NB4 (cell line): ENCODE measurements at regions not wholly inside any gene's neighbourhood (a gene's known extent, or its start where the extent isn't known, plus 50 kb on each side); places are given as distances from the start of the nearest gene placed in this dataset.
"Not testable (repeated sequence)": the region's sequence is repeated elsewhere in the genome, so short reads cannot be mapped to it uniquely, and the experiment has no call there.

Experiments
- DNase-seq: peaks from one replicate; pipeline ENCODE4 v3.0.0; 2010; ENCODE audit warnings: low read depth
- H3K4me3 ChIP-seq: one replicate; pipeline ENCODE4 v1.5.1; 2011; ENCODE audit warnings: mild to moderate bottlenecking, low read depth, low read length, moderate library complexity
- TF ChIP-seq, protein P1 (sequence below): IDR thresholded peaks from one replicate; pipeline ENCODE4 v1.5.1; 2012; ENCODE audit warnings: low read depth, low read length

DNA sequence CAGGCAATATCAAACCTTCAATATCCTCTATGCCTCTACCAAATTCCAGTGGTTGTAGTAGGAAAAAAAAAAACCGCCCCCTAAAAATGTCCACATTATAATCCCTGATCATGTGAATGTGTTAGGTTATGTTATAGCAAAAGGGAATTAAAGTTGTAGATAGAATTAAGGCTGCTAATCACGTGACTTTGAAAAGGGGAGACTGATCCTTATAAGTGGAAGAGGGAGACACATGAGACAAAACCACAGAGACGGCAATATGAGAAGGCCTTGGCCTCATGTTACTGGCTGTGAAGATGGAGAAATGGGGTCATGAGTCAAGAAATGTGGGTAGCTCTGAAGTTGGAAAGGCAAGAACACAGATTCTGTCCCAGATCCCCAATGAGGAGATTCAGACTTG is 1711.3 kb downstream of the KHDRBS2 start:
- not testable (repeated sequence) for H3K4me3 ChIP-seq, DNase-seq

- TF ChIP-seq, protein P1, sequence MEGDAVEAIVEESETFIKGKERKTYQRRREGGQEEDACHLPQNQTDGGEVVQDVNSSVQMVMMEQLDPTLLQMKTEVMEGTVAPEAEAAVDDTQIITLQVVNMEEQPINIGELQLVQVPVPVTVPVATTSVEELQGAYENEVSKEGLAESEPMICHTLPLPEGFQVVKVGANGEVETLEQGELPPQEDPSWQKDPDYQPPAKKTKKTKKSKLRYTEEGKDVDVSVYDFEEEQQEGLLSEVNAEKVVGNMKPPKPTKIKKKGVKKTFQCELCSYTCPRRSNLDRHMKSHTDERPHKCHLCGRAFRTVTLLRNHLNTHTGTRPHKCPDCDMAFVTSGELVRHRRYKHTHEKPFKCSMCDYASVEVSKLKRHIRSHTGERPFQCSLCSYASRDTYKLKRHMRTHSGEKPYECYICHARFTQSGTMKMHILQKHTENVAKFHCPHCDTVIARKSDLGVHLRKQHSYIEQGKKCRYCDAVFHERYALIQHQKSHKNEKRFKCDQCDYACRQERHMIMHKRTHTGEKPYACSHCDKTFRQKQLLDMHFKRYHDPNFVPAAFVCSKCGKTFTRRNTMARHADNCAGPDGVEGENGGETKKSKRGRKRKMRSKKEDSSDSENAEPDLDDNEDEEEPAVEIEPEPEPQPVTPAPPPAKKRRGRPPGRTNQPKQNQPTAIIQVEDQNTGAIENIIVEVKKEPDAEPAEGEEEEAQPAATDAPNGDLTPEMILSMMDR, result peak; percentile 3
- not testable (repeated sequence) for H3K4me3 ChIP-seq
- peak; percentile 15 for DNase-seq
Measured at GRCh38 chr6:60572607-60573006, 1713.4 kb downstream of the KHDRBS2 start.

DNA sequence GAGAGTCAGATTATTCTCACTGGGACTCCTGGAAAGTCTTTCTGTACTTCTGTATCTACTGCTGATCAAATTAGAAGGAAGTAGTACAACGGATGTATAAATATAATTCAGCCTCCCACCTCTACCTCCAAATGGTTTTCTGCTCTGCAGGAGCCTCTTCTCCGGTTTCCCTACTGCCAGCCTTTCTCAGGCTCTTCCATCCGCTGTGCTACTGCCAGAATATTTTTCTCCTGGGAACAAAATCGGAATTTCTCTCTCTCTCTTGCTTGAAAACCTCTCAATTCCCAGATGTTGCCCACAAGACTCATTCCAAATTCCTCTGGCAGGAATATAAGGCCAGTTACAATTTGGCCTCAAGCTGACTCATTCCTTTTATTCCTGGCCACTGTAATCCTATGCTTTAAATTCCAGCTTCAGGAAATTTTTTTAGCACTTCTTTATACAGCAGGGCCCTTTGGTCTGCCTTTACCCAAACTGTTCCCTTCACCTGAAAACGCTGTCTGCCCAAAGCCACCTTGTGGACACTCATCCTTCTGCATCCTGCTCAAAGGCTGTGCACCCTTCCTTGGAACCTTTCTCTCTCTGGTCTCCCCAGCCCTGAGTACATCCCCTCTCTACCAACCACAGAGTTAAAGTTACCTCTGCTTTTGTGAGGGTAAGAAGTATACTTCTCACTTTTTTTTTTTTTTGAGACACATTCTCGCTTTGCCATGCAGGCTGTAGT is 1714.6 kb downstream of the KHDRBS2 start:
- not testable (repeated sequence) for DNase-seq, H3K4me3 ChIP-seq

GRCh38 chr6:60570599-60570998 is 1715.4 kb downstream of the KHDRBS2 start:
- DNase-seq, H3K4me3 ChIP-seq: not testable (repeated sequence)

GRCh38 chr6:60567447-60568187 is 1718.4 kb downstream of the KHDRBS2 start:
- not testable (repeated sequence) for H3K4me3 ChIP-seq, DNase-seq

DNA sequence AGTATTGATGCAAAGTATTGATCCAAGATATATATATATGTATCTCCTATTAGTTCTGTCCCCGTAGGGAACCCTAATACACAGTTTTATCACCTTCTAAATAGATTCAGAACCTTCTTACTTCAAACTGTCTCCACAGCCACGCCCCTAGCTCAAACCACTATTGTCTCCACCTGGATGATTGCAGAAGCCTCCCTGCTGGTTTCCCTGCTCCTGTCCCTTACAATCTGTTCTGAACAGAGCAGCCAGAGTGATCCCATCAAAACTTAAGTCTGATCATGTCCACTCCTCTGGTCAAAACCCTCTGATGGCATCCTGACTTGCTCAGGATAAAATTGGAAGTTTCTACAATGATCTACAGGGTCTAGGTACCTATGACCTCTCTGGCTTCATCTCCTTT is 1719.6 kb downstream of the KHDRBS2 start:
- not testable (repeated sequence) for H3K4me3 ChIP-seq, DNase-seq

GRCh38 chr6:60559702-60560101 is 1726.3 kb downstream of the KHDRBS2 start:
- not testable (repeated sequence) for DNase-seq

DNA sequence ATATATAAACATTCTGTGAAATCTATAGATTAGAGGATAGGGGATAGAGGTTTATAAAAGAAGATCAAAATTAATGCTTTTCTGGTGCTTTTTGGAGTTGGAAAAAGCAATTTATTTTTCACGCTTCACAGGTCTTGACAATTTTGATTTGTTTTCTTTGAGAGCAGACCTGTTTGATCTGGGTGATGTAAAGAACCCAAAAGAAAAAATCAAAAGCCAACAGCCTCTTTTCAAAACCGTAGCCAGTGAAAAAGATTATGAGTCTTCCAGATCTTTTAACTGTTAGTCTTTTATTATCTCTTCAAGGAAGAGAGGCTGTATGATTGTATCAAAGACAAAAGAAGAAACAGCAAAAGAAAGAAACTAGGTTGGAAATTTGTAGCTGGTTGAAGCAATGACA is 1738.7 kb downstream of the KHDRBS2 start:
- not testable (repeated sequence) for DNase-seq, H3K4me3 ChIP-seq

More at GRCh38 chr6:60559702-60560101, 1726.3 kb downstream of the KHDRBS2 start:
- not testable (repeated sequence) for H3K4me3 ChIP-seq

- not testable (repeated sequence) for DNase-seq, H3K4me3 ChIP-seq
Measured at GRCh38 chr6:60524770-60525169, 1761.3 kb downstream of the KHDRBS2 start.

DNA sequence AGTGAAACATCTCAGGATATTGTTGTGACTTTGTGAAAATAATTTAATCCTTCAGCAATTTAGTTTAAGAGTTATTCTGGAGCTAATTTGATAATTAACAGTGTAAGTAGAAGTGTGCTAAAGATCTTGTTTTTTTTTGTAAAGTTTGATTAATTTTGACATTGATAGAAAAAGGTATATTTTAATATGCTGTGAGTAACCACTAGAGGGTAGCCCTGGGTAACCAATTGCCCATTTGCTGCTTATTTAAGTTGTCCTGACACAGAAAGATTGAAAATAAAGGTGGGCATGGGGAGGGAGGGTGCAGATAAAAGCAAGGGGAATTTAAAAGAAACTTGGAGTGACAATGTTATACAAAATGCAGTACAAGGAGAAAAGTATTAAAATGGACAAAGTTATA is 1808.3 kb downstream of the KHDRBS2 start:
- H3K4me3 ChIP-seq, result not testable (repeated sequence)
- peak; percentile 5 for DNase-seq

- not testable (repeated sequence) for DNase-seq, H3K4me3 ChIP-seq
Measured at GRCh38 chr6:60473805-60474204, 1812.2 kb downstream of the KHDRBS2 start.

DNA sequence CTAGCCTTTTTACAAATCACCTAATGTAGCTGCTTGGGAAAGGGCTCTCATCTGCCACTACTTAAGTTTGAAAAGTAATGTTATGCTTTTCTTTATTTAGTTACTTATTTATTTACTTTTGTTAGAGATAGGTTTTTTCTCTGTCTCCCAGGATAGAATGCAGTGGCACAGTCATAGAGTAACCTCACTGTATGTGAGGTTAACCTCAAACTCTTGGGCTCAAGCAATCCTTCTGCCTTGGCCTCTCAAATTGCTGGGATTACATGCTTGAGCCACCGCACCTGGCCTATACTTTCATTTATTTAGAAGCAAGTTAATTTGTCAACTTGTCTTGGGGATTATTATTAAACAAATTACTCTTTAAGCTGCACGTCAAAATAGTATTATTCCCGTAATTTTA is 1814.6 kb downstream of the KHDRBS2 start:
- H3K4me3 ChIP-seq, DNase-seq: not testable (repeated sequence)

- not testable (repeated sequence) for H3K4me3 ChIP-seq, DNase-seq
Measured at GRCh38 chr6:60450428-60450827, 1835.6 kb downstream of the KHDRBS2 start.

DNA sequence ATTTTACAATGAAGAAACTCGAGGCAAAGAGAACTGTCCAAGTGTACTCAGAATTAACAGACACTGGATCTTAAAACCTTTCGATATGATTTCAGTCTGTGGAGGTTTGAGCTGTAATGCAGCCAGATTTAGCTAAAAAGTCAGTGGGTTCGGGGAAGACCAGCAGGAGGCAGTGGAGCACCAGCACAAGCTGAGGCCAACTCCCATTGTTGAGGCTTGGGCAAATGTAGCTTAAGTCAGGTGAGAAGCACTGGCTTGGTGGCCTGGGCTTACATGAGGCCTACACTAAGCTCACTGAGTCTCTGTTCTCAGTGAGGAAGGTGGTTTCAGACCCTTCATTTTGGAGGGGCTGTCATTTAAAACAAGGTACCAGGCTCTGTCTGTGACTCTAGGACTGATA is 1841.5 kb downstream of the KHDRBS2 start:
- not testable (repeated sequence) for H3K4me3 ChIP-seq

GRCh38 chr6:60439709-60440108 is 1846.3 kb downstream of the KHDRBS2 start:
- DNase-seq, H3K4me3 ChIP-seq: not testable (repeated sequence)

More for the DNA sequence above, 1841.5 kb downstream of the KHDRBS2 start:
- peak; percentile 4 for DNase-seq

DNA sequence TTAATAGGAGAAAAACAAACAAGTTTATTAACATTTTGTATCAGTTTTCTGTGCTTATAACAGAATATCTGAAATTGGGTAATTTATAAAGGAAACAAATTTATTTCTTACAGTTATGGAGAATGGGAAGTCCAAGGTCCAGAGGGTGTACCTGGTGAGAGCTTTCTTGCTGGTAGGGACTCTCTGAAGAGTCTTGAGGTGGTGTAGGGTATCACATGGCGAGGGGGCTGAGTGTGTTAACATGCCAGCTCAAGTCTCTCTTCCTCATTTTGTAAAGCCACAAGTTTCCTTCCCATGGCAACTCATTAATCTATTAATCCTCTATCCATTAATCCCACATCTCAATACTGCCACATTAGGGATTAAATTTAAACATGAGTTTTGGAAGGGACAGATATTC is 1863.3 kb downstream of the KHDRBS2 start:
- not testable (repeated sequence) for H3K4me3 ChIP-seq, DNase-seq

DNA sequence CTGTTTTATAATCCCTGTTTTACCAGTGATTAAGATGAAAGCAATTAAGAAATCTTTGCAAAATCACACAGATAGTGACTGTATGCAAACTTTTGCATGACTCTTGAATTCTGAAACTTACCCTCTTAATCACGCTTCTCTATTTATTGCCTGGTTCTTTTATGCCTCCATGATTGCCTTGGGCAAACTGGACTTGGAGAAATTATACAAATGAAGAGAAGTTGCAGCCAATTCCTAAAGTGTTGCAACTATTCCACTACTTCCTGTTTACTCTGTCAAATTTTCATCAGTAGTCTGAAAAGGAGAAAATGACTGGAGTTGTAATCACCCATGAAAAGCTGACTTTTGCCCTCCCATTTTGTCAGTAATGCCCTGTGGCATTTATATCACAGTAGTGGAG is 1869.9 kb downstream of the KHDRBS2 start:
- DNase-seq, H3K4me3 ChIP-seq: not testable (repeated sequence)

DNA sequence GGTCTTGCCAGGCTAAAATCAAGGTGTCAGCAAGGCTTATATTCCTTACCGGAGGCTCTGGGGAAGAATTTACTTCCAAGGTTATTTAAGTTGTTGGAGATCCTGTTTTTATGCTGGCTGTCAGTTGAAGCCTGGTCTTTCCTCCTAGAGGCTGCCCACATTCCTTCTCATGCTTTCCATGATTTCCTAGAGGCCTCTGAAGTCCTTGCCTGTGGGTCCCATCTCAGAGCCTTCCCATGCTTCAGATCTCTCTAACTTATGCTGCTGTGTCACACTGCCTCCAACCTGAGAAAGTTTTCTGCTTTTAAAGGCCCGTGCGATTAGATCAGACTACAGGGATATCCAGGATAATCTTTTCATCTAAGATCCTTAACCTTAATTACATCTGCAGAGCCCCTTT is 1877.3 kb downstream of the KHDRBS2 start:
- DNase-seq, H3K4me3 ChIP-seq: not testable (repeated sequence)

DNA sequence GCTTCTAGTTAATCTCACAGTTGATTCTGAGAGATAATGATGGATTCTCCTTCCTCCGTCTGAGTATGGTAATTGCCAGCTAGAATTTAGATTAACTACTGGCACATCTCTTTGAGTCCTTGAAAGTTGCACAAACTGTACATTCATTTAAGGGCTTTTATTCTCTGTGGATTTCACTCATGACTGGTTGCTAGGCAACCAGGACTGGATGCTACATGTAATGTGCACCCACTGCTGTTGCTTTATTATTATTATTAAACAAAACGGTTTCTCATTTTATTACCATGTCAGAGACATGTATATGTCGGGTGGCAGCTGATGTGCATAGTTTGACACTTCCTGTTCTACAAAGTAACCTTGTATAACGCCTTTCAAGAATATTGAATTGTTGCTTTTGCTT is 1882.8 kb downstream of the KHDRBS2 start:
- not testable (repeated sequence) for H3K4me3 ChIP-seq, DNase-seq
